ENCODE measurements at regions not wholly inside any gene's neighbourhood (a gene's known extent, or its start where the extent isn't known, plus 50 kb on each side); places are given as distances from the start of the nearest gene placed in this dataset.
"Not testable (repeated sequence)": the region's sequence is repeated elsewhere in the genome, so short reads cannot be mapped to it uniquely, and the experiment has no call there.

DNA sequence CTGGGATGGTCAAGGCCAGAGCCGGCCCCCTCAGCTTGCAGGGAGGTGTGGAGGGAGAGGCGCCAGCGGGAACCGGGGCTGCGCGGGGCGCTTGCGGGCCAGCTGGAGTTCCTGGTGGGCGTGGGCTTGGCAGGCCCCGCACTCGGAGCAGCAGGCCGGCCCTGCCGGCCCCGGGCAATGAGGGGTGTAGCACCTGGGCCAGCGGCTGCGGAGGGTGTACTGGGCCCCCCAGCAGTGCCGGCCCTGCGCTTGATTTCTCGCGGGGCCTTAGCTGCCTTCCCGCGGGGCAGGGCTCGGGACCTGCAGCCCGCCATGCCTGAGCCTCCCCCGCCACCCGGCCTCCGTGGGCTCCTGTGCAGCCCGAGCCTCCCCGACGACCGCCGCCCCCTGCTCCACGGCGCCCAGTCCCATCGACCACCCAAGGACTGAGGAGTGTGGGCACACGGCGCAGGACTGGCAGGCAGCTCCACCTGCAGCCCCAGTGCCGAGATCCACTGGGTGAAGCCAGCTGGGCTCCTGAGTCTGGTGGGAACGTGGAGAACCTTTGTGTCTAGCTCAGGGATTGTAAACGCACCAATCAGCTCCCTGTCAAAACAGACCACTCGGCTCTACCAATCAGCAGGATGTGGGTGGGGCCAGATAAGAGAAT is 489.3 kb upstream of the COBL start:
- not testable (repeated sequence) for TF ChIP-seq TAF1, POLR2AphosphoS5 (IDR thresholded peaks at IDR 0.05; ENCODE audit: low read depth, low read length)
